IMR-90 (cell line): ENCODE measurements at regions not wholly inside any gene's neighbourhood (a gene's known extent, or its start where the extent isn't known, plus 50 kb on each side); places are given as distances from the start of the nearest gene placed in this dataset.

Experiments
- ATAC-seq: fragments of 200-7000 bp; cut with Tn5 transposase; 2 replicates; pipeline ENCODE4 v1.9.1; 2020; ENCODE audit warnings: low read depth, mild to moderate bottlenecking, moderate library complexity
- BruUV-seq: library from RNA; stranded (reverse); fragments of 400-500 nt; replicated peaks from 2 replicates; lab custom pipeline; 2021; lab: Mats Ljungman, UMichigan
- CTCF ChIA-PET: fragments of 300-600 bp; formaldehyde crosslinking; extraction: SDS; loops from one replicate; lab custom pipeline; 2021; ENCODE audit warnings: antibody characterized with exemption; lab: Yijun Ruan, JAX
- POLR2A ChIA-PET: fragments of 300-600 bp; sonication (Branson Sonifier 250); formaldehyde crosslinking; loops from one replicate; lab custom pipeline; 2022; ENCODE audit warnings: antibody characterized with exemption; ENCODE audit not compliant: unreplicated experiment; lab: Charles Lee
- DNase-seq: peaks from one replicate; pipeline ENCODE4 v3.0.0; 2013
- H2AFZ ChIP-seq: replicated peaks from 2 replicates; pipeline ENCODE3; 2013; ENCODE audit warnings: low read length, mild to moderate bottlenecking; ENCODE audit not compliant: poor library complexity
- H2AK5ac ChIP-seq: 2 replicates; pipeline ENCODE4 v1.6.1; 2013; ENCODE audit warnings: low read depth, low read length, inconsistent platforms
- H2AK9ac ChIP-seq: replicated peaks from 2 replicates; pipeline ENCODE3; 2013; ENCODE audit warnings: mild to moderate bottlenecking, low read depth, low read length, moderate library complexity; ENCODE audit not compliant: poor library complexity
- H2BK120ac ChIP-seq: 2 replicates; pipeline ENCODE4 v1.6.1; 2013; ENCODE audit warnings: low read depth, low read length, inconsistent platforms
- H2BK15ac ChIP-seq: 3 replicates; pipeline ENCODE4 v1.6.1; 2013; ENCODE audit warnings: low read depth, low read length, inconsistent platforms
- H2BK20ac ChIP-seq: 2 replicates; pipeline ENCODE4 v1.6.1; 2013; ENCODE audit warnings: low read depth, mild to moderate bottlenecking, inconsistent platforms, low read length, moderate library complexity
- H2BK5ac ChIP-seq: 2 replicates; pipeline ENCODE4 v1.6.1; 2013; ENCODE audit warnings: mild to moderate bottlenecking, low read depth, low read length, inconsistent platforms; ENCODE audit not compliant: poor library complexity, severe bottlenecking
- H3K14ac ChIP-seq: replicated peaks from 2 replicates; pipeline ENCODE4 v1.6.1; 2013; ENCODE audit warnings: low read depth, low read length, inconsistent platforms
- H3K18ac ChIP-seq: 2 replicates; pipeline ENCODE4 v1.6.1; 2013; ENCODE audit warnings: low read depth, low read length, control low read depth
- H3K23ac ChIP-seq: 2 replicates; pipeline ENCODE4 v1.6.1; 2013; ENCODE audit warnings: low read depth, low read length, inconsistent platforms
- H3K27ac ChIP-seq: 2 replicates; pipeline ENCODE4 v1.5.1; 2013; ENCODE audit warnings: mild to moderate bottlenecking, control low read depth, low read length; ENCODE audit not compliant: insufficient read depth
- H3K27me3 ChIP-seq: 2 replicates; pipeline ENCODE4 v1.6.1; 2013; ENCODE audit warnings: low read length; ENCODE audit not compliant: control insufficient read depth, insufficient read depth
- H3K36me3 ChIP-seq: 2 replicates; pipeline ENCODE4 v1.6.1; 2013; ENCODE audit warnings: low read length, mixed read lengths; ENCODE audit not compliant: control insufficient read depth, insufficient read depth
- H3K4ac ChIP-seq: 2 replicates; pipeline ENCODE4 v1.6.1; 2013; ENCODE audit warnings: low read depth, low read length, inconsistent platforms
- H3K4me1 ChIP-seq: 2 replicates; pipeline ENCODE4 v1.6.1; 2013; ENCODE audit warnings: low read length, mixed read lengths; ENCODE audit not compliant: control insufficient read depth, insufficient read depth
- H3K4me2 ChIP-seq: 2 replicates; pipeline ENCODE4 v1.6.1; 2013; ENCODE audit warnings: low read depth, mild to moderate bottlenecking, control low read depth, low read length, moderate library complexity
- H3K4me3 ChIP-seq: 2 replicates; pipeline ENCODE4 v1.5.1; 2013; ENCODE audit warnings: low read depth, mild to moderate bottlenecking, control low read depth, low read length, moderate library complexity; ENCODE audit not compliant: insufficient read depth
- H3K56ac ChIP-seq: 2 replicates; pipeline ENCODE4 v1.6.1; 2013; ENCODE audit warnings: low read length, inconsistent platforms; ENCODE audit not compliant: insufficient read depth; ENCODE audit errors: extremely low read depth
- H3K79me1 ChIP-seq, 2 experiments: 2 replicates each; pipeline ENCODE4 v1.6.1; 2013; ENCODE audit warnings: low read length in 2 of 2, inconsistent platforms in 1 of 2, low read depth in 1 of 2
- H3K9ac ChIP-seq: 2 replicates; pipeline ENCODE4 v1.6.1; 2013; ENCODE audit warnings: low read depth, low read length, control low read depth
- H3K9me1 ChIP-seq: 2 replicates; pipeline ENCODE4 v1.6.1; 2013; ENCODE audit warnings: low read length, inconsistent platforms; ENCODE audit not compliant: insufficient read depth
- H3K9me3 ChIP-seq: 2 replicates; pipeline ENCODE4 v1.6.1; 2013; ENCODE audit warnings: low read length; ENCODE audit not compliant: control insufficient read depth, insufficient read depth
- H4K20me1 ChIP-seq: 2 replicates; pipeline ENCODE4 v1.6.1; 2013; ENCODE audit warnings: low read length, inconsistent platforms; ENCODE audit not compliant: insufficient read depth
- H4K5ac ChIP-seq: 2 replicates; pipeline ENCODE4 v1.6.1; 2013; ENCODE audit warnings: mild to moderate bottlenecking, low read depth, low read length, control low read depth
- H4K8ac ChIP-seq, 2 experiments: 2 replicates each; pipeline ENCODE4 v1.6.1; 2013; ENCODE audit warnings: low read depth in 2 of 2, low read length in 2 of 2, control low read depth in 1 of 2, inconsistent platforms in 1 of 2
- H4K91ac ChIP-seq: 2 replicates; pipeline ENCODE4 v1.6.1; 2013; ENCODE audit warnings: low read depth, low read length, inconsistent platforms; ENCODE audit not compliant: insufficient read depth
- BHLHE40 ChIP-seq: fragments of 150-350 bp; IDR thresholded peaks from 2 replicates; pipeline ENCODE4 v1.6.1; 2016; ENCODE audit warnings: mild to moderate bottlenecking, low read depth, low read length
- CHD1 ChIP-seq: IDR thresholded peaks from 2 replicates; pipeline ENCODE4 v1.6.1; 2012; ENCODE audit warnings: low read depth, low read length, improper control_type of control experiment
- MAFK ChIP-seq: IDR thresholded peaks from 2 replicates; pipeline ENCODE4 v1.6.1; 2012; ENCODE audit warnings: low read depth, low read length, improper control_type of control experiment
- MAZ ChIP-seq: IDR thresholded peaks from 2 replicates; pipeline ENCODE4 v1.6.1; 2012; ENCODE audit warnings: low read depth, mild to moderate bottlenecking, low read length, improper control_type of control experiment, moderate library complexity, borderline replicate concordance
- MXI1 ChIP-seq: IDR thresholded peaks from 2 replicates; pipeline ENCODE4 v1.6.1; 2012; ENCODE audit warnings: low read depth, mild to moderate bottlenecking, low read length, moderate library complexity, borderline replicate concordance
- NFE2L2 ChIP-seq: fragments of 150-350 bp; IDR thresholded peaks from 2 replicates; pipeline ENCODE4 v1.6.1; 2016; ENCODE audit warnings: low read depth, mild to moderate bottlenecking, low read length
- POLR2A ChIP-seq: IDR thresholded peaks from 2 replicates; pipeline ENCODE4 v1.6.1; 2012; ENCODE audit warnings: mild to moderate bottlenecking, low read depth, low read length
- RAD21 ChIP-seq: IDR thresholded peaks from 2 replicates; pipeline ENCODE4 v1.6.1; 2012; ENCODE audit warnings: low read length, improper control_type of control experiment
- RFX5 ChIP-seq: IDR thresholded peaks from 2 replicates; pipeline ENCODE4 v1.8.0; 2012; ENCODE audit warnings: low read depth, mild to moderate bottlenecking, low read length, moderate library complexity
- SMC3 ChIP-seq: fragments of 150-350 bp; IDR thresholded peaks from 2 replicates; pipeline ENCODE4 v1.6.1; 2016; ENCODE audit warnings: low read depth, mild to moderate bottlenecking, antibody characterized with exemption, low read length, moderate library complexity
- USF2 ChIP-seq: fragments of 150-350 bp; IDR thresholded peaks from 2 replicates; pipeline ENCODE4 v1.6.1; 2017; ENCODE audit warnings: mild to moderate bottlenecking, antibody characterized with exemption, low read length, low read depth
- WGBS, 2 experiments: methylation state at CpG; one replicate each; pipeline versions ENCODE4 v1.1.5 to v1.1.7; 2013; ENCODE audit warnings: missing lambda C conversion rate in 2 of 2; ENCODE audit not compliant: insufficient read length in 1 of 2; ENCODE audit errors: extremely low coverage in 2 of 2; 5-methylcytosine and 5-hydroxymethylcytosine counted together
- dilution Hi-C: fragments of 300-500 bp; cut with HindIII; formaldehyde crosslinking; loops from one replicate; pipeline ENCODE4 v1.14.3; 2018; ENCODE audit warnings: low sequenced_read_pairs; ENCODE audit not compliant: unreplicated experiment
- in situ Hi-C: fragments of 300-500 bp; cut with MboI; formaldehyde crosslinking; loops from 3 replicates; pipeline ENCODE4 v1.14.3; 2019; ENCODE audit warnings: low sequenced_read_pairs, inconsistent platforms, mixed read lengths
- intact Hi-C: fragments of 100-400 bp; cut with micrococcal nuclease; formaldehyde crosslinking; loops from 2 replicates; pipeline ENCODE4 v1.10.0; 2022
- TF ChIP-seq, protein P1 (sequence below): conservative IDR thresholded peaks from 2 replicates; pipeline ENCODE4 v1.5.1; 2012; ENCODE audit warnings: mild to moderate bottlenecking, low read depth, low read length, improper control_type of control experiment
- TF ChIP-seq, protein P2 (sequence below): fragments of 150-350 bp; IDR thresholded peaks from 2 replicates; pipeline ENCODE4 v1.6.1; 2016; ENCODE audit warnings: low read depth, mild to moderate bottlenecking, low read length, moderate library complexity, borderline replicate concordance

DNA sequence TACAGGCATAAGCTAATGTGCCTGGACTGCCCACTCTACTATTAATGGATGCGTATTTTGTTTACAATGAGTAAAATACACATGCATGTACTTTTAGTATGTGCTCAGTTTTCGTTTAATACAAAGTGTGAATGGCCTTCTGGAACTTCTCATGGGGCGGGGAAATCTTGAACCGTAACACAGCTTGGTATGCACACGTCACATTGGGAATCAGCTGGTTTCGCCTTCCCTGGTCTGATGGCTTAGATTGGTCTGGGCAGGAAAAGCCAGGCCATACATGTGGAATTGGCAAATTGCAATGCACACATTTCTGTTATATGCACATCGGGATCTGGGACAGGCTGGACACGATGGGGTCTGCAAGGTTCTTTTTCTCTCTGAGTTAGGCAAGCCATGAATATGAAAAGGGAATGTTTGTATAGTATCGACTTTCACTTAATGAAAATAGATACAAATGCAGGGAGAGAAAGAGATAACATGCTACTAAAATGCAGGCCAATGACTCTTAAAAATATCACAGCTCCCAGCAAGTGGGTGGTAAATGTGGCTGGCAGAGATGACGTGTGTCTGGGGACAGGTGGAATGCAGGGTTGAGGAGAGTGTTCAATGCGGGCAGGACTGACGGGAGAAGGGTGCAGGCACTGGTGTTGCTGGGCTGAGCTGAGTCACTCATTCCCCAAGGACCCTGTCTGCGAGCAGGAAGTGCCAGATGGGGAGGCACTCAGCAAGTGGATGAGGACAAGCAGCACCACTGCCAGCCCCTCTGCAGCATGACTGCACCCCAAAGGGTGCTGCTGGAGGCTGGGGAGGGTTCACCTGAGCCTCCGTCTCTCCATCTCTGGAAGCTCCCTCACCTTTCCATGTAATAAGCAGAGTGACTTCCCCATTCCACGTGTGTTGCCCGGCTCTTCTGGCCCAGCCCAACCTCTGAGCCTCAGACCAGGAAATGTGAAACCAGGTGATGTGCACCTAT lies 204.0 kb upstream of the GPR12 start (continued):
- TF ChIP-seq CHD1 (no peak), SMC3 (no peak)

- POLR2A ChIA-PET: no interaction called here
- TF ChIP-seq RFX5: no peak
- TF ChIP-seq POLR2A: no peak
- TF ChIP-seq MXI1: no peak
- no peak for TF ChIP-seq BHLHE40
- no peak for TF ChIP-seq NFE2L2
- TF ChIP-seq, protein P1, sequence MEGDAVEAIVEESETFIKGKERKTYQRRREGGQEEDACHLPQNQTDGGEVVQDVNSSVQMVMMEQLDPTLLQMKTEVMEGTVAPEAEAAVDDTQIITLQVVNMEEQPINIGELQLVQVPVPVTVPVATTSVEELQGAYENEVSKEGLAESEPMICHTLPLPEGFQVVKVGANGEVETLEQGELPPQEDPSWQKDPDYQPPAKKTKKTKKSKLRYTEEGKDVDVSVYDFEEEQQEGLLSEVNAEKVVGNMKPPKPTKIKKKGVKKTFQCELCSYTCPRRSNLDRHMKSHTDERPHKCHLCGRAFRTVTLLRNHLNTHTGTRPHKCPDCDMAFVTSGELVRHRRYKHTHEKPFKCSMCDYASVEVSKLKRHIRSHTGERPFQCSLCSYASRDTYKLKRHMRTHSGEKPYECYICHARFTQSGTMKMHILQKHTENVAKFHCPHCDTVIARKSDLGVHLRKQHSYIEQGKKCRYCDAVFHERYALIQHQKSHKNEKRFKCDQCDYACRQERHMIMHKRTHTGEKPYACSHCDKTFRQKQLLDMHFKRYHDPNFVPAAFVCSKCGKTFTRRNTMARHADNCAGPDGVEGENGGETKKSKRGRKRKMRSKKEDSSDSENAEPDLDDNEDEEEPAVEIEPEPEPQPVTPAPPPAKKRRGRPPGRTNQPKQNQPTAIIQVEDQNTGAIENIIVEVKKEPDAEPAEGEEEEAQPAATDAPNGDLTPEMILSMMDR: no peak
- no peak for TF ChIP-seq CHD1
- no peak for TF ChIP-seq RAD21
- no peak for TF ChIP-seq MAFK
- TF ChIP-seq MAZ: no peak
- TF ChIP-seq, protein P2, sequence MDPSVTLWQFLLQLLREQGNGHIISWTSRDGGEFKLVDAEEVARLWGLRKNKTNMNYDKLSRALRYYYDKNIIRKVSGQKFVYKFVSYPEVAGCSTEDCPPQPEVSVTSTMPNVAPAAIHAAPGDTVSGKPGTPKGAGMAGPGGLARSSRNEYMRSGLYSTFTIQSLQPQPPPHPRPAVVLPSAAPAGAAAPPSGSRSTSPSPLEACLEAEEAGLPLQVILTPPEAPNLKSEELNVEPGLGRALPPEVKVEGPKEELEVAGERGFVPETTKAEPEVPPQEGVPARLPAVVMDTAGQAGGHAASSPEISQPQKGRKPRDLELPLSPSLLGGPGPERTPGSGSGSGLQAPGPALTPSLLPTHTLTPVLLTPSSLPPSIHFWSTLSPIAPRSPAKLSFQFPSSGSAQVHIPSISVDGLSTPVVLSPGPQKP: no peak
- no peak for TF ChIP-seq USF2
These were observed 202.1 kb upstream of the GPR12 start for GRCh38 chr13:26962671-26963070.

More at GRCh38 chr13:26962671-26963070, 202.1 kb upstream of the GPR12 start:
- Histone ChIP-seq H3K56ac (no peak overlapping the region), H3K4me2 (no peak overlapping the region), H3K23ac (no peak overlapping the region), H3K27ac (no peak overlapping the region), H3K9me3 (no peaks in the 10 kb centered on the region), H2BK5ac (no peak overlapping the region), H2BK20ac (no peak overlapping the region), H3K4me3 (no peak overlapping the region), H2BK15ac (no peak overlapping the region), H4K20me1 (no peaks in the 10 kb centered on the region), H3K9ac (no peak overlapping the region), H4K91ac (no peak overlapping the region), H3K14ac (no peak overlapping the region), H2BK120ac (no peak overlapping the region), H2AK9ac (no peak overlapping the region), H3K79me1 (no peaks in the 10 kb centered on the region), H3K9me1 (peaks cover 6% of the 10 kb centered on the region; the same call in 1 of the 2 replicates), H3K4ac (no peak overlapping the region), H3K4me1 (peaks cover 13% of the 10 kb centered on the region; the same call in 1 of the 2 replicates), H2AK5ac (no peak overlapping the region), H3K36me3 (no peaks in the 10 kb centered on the region), H4K8ac (no peak overlapping the region), H2AFZ (no peak overlapping the region), H3K27me3 (peaks cover 32% of the 10 kb centered on the region), H4K5ac (no peak overlapping the region), H3K18ac (no peak overlapping the region)
- in situ Hi-C loops (no loop called here), intact Hi-C loops (no loop called here), dilution Hi-C loops (no loop called here)
- BruUV-seq: no TSS peak
- CTCF ChIA-PET: no interaction called here
- WGBS, 2 experiments: no CpG with 5 or more reads among the region's 2 CpGs
- DNase-seq: no peak
- ATAC-seq: no peak
